Type B pancreatic cell (in vitro differentiated cells): ENCODE measurements at regions not wholly inside any gene's neighbourhood (a gene's known extent, or its start where the extent isn't known, plus 50 kb on each side); places are given as distances from the start of the nearest gene placed in this dataset.

ENCODE experiments used
- DNase-seq: peaks from one replicate; pipeline ENCODE4 v3.0.0; 2021; ENCODE audit warnings: mixed read lengths; ENCODE audit not compliant: unreplicated experiment; ENCODE audit errors: extremely low spot score
- H3K27ac Mint-ChIP-seq: 2 replicates; pipeline ENCODE4 v1.8.0; 2021; ENCODE audit warnings: mild to moderate bottlenecking, mixed read lengths
- H3K27me3 Mint-ChIP-seq: 2 replicates; pipeline ENCODE4 v1.8.0; 2021; ENCODE audit warnings: mixed read lengths
- H3K36me3 Mint-ChIP-seq: 2 replicates; pipeline ENCODE4 v1.8.0; 2021; ENCODE audit warnings: mixed read lengths
- H3K4me1 Mint-ChIP-seq: one replicate; pipeline ENCODE4 v1.8.0; 2021; ENCODE audit warnings: mixed read lengths; ENCODE audit not compliant: unreplicated experiment
- H3K4me3 Mint-ChIP-seq: 2 replicates; pipeline ENCODE4 v1.8.0; 2021; ENCODE audit warnings: mild to moderate bottlenecking, mixed read lengths
- H3K9me3 Mint-ChIP-seq: 2 replicates; pipeline ENCODE4 v1.8.0; 2021; ENCODE audit warnings: mixed read lengths
- TF ChIP-seq, protein P1 (sequence below): fragments of 200-600 bp; sonication (generic); conservative IDR thresholded peaks from 2 replicates; pipeline ENCODE4 v1.5.0; 2021; ENCODE audit warnings: antibody characterized with exemption, mild to moderate bottlenecking

DNA sequence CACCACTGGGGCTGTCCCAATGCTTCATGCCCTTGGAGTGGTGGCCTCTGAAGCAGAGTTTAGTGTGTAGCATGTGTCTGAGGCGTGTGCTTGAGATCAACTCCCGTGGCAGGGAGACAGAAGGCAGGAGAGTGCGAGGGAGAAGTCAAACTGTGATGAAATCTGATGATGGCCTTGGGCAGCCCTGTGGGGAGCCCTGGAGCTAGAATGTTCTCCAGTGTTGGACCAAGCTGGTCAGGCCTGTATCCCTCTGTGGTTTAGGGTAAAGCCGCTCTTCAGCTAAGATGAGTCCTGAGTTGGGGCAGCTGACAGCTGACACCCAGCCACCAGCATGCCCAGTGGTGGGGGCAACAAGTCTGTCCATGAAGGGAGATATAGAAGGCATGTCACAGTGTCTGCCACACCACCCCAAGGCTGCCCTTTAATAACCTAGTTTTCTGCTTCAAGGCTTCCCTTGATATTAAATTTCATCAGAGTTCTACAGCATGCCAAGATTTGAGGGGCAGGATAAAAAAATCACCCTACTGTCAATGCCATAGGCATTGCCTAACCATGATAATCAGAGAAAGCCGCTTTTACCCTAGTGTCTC lies 170.5 kb upstream of the SVIL start:
- H3K36me3 Mint-ChIP-seq, result no peaks in the 10 kb centered on the region
- H3K27me3 Mint-ChIP-seq, result no peaks in the 10 kb centered on the region
- TF ChIP-seq, protein P1, sequence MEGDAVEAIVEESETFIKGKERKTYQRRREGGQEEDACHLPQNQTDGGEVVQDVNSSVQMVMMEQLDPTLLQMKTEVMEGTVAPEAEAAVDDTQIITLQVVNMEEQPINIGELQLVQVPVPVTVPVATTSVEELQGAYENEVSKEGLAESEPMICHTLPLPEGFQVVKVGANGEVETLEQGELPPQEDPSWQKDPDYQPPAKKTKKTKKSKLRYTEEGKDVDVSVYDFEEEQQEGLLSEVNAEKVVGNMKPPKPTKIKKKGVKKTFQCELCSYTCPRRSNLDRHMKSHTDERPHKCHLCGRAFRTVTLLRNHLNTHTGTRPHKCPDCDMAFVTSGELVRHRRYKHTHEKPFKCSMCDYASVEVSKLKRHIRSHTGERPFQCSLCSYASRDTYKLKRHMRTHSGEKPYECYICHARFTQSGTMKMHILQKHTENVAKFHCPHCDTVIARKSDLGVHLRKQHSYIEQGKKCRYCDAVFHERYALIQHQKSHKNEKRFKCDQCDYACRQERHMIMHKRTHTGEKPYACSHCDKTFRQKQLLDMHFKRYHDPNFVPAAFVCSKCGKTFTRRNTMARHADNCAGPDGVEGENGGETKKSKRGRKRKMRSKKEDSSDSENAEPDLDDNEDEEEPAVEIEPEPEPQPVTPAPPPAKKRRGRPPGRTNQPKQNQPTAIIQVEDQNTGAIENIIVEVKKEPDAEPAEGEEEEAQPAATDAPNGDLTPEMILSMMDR, result no peak
- peaks cover 6% of the 10 kb centered on the region for H3K9me3 Mint-ChIP-seq
- peaks cover 26% of the 10 kb centered on the region for H3K4me1 Mint-ChIP-seq
- no peak overlapping the region for H3K27ac Mint-ChIP-seq
- no peak overlapping the region for H3K4me3 Mint-ChIP-seq
- DNase-seq, result no peak

DNA sequence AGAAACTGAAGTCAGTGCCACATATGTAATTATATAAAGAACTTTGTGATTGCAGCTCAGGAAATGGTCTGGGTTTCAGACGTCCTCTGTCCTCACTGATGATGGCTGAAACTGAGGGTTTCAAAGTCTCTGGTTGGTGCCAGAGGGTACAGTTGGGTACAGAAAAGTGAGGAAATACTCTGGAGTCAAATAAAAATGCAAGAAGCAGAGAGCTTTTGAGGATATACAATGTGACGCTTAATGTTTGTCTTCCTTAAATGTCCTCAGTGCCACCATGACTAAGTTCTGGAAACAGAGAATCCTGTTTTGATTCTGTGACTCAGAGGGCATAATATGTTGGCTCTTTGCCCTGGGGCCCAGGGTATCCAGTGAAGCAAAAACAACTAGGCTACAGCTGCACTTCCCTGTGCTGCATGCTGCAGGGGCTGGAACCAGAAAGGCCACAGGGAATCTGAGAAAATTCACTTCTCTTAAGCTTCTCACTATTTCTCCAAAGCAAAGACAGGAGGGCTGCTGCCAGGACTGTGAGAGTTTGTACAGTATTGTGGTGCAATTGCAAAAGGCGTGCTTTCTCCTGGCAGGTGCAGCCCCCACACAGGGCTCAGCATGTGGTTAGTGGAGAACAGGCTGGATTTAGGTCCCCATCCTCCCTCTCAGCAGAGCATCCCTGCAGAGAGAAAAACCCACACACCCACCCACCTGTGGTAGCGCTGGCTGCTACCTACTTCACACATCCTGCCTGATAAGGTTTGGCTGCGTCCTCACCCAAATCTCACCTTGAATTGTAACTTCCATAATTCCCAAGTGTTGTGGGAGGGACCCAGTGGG lies 169.5 kb upstream of the SVIL start:
- Mint-ChIP-seq H3K27me3 (no peaks in the 10 kb centered on the region), H3K4me3 (no peak overlapping the region), H3K36me3 (no peaks in the 10 kb centered on the region), H3K4me1 (peaks cover 21% of the 10 kb centered on the region), H3K9me3 (peaks cover 6% of the 10 kb centered on the region), H3K27ac (no peak overlapping the region)
- TF ChIP-seq, protein P1, result no peak
- DNase-seq, result no peak

DNA sequence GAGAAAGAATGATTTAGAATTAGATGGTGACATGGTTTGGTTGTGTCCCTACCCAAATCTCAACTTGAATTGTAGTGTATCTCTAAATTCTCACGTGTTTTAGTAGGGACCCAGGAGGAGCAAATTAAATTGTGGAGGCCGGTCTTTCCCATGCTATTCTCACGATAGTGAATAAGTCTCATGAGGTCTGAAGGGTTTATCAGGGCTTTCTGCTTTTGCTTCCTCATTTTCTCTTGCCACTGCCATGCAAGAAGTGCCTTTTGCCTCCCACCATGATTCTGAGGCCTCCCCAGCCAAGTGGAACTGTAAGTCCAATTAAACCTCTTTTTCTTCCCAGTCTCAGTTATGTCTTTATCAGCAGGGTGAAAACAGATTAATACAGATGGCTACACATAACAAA lies 167.4 kb upstream of the SVIL start:
- H3K36me3 Mint-ChIP-seq, result no peaks in the 10 kb centered on the region

DNA sequence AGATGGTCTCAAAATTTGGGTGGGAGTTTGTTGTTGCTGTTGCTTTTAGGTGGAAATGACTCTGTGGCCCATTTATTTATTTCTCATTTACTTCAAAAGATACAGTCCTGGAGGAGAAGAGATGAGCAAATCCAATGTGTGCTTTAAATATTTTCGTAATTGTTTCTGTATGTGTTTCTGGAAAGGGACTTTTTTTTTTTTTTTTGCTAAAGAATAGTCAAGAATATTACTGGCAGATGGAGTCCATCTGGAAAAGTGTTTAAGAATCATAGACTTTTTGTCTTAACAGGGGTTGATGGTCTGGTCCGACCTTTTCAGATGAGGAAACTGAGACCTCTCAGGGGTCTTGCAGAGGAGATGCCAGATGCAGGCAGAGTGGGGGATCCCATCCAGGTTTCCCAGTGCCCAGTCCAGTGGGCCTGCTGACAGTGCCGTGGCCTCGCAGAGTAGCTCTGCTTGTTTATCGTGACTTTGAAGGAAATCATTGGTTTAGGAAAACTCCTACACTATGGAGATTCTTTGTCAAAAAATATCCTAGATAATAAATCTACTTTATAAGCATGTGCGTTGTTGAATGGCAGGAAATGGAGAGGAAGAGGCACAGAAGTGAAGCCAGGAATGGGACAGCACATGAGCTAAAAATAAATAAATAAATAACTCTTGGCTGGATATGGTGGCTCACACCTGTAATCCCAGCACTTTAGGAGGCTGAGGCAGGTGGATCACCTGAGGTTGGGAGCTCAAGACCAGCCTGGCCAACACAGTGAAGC lies 164.3 kb upstream of the SVIL start:
- H3K36me3 Mint-ChIP-seq, result no peaks in the 10 kb centered on the region
- no peaks in the 10 kb centered on the region for H3K27me3 Mint-ChIP-seq
- peaks cover 17% of the 10 kb centered on the region for H3K4me1 Mint-ChIP-seq
- peaks cover 6% of the 10 kb centered on the region for H3K9me3 Mint-ChIP-seq
- no peak for DNase-seq
- no peak overlapping the region for H3K4me3 Mint-ChIP-seq
- H3K27ac Mint-ChIP-seq, result no peak overlapping the region
- TF ChIP-seq, protein P1, result no peak

More for the DNA sequence above, 167.4 kb upstream of the SVIL start:
- Mint-ChIP-seq H3K27me3 (no peaks in the 10 kb centered on the region), H3K27ac (no peak overlapping the region), H3K4me3 (no peak overlapping the region), H3K9me3 (peaks cover 6% of the 10 kb centered on the region), H3K4me1 (peaks cover 16% of the 10 kb centered on the region)
- TF ChIP-seq, protein P1, result no peak
- DNase-seq, result no peak

DNA sequence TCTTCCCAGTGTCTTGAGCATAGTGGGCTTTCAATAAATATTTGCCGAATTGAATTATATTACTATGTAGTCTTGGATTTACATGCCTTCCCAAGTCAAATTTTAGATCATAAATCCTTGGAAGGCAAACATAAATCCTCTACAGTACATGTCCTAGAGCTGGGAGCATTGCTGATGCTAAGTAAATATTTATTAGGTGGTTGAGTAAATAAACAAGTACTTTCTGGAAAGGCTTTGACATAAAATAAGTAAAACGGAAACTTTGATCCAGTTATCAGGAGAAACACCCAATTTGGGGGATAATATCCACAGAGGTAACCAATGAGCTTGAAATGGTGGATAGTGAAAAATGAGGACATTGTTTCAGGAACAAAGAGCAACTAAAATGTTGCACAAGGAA lies 162.8 kb upstream of the SVIL start:
- H3K9me3 Mint-ChIP-seq, result peaks cover 6% of the 10 kb centered on the region

More for the DNA sequence above, 162.8 kb upstream of the SVIL start:
- peaks cover 12% of the 10 kb centered on the region for H3K4me1 Mint-ChIP-seq
- H3K4me3 Mint-ChIP-seq, result no peak overlapping the region
- no peaks in the 10 kb centered on the region for H3K27me3 Mint-ChIP-seq
- H3K27ac Mint-ChIP-seq, result no peak overlapping the region
- H3K36me3 Mint-ChIP-seq, result no peaks in the 10 kb centered on the region
- DNase-seq, result no peak
- TF ChIP-seq, protein P1, result no peak
